ENCODE measurements at regions not wholly inside any gene's neighbourhood (a gene's known extent, or its start where the extent isn't known, plus 50 kb on each side); places are given as distances from the start of the nearest gene placed in this dataset.
A peak's percentile ranks its signal among the peaks of the same experiment; 100 is the strongest.
"Not testable (repeated sequence)": the region's sequence is repeated elsewhere in the genome, so short reads cannot be mapped to it uniquely, and the experiment has no call there.

GRCh38 chr3:88000853-88001252 lies 58.0 kb downstream of the CGGBP1 start:
- Histone ChIP-seq H3K9me3 (no peaks in the 10 kb centered on the region), H3K4me3 (no peak overlapping the region), H3K27me3 (no peaks in the 10 kb centered on the region), H3K36me3 (no peaks in the 10 kb centered on the region)
- no peak for DNase-seq

- H3K4me3 ChIP-seq = no peak overlapping the region
- no peaks in the 10 kb centered on the region for H3K27me3 ChIP-seq
- no peaks in the 10 kb centered on the region for H3K36me3 ChIP-seq
- no peaks in the 10 kb centered on the region for H3K9me3 ChIP-seq
- no peak for DNase-seq
These were observed 60.8 kb downstream of the CGGBP1 start for GRCh38 chr3:87997966-87998365.

- peak; percentile 32 for DNase-seq
- no peak overlapping the region for H3K4me3 ChIP-seq
These were observed 61.5 kb downstream of the CGGBP1 start for GRCh38 chr3:87997298-87997697.

GRCh38 chr3:87996882-87997281 lies 61.9 kb downstream of the CGGBP1 start:
- Histone ChIP-seq H3K4me3 (no peak overlapping the region), H3K27me3 (no peaks in the 10 kb centered on the region), H3K36me3 (no peaks in the 10 kb centered on the region), H3K9me3 (no peaks in the 10 kb centered on the region)
- no peak for DNase-seq

More at GRCh38 chr3:87997298-87997697, 61.5 kb downstream of the CGGBP1 start:
- H3K9me3 ChIP-seq = no peaks in the 10 kb centered on the region
- no peaks in the 10 kb centered on the region for H3K27me3 ChIP-seq
- H3K36me3 ChIP-seq = no peaks in the 10 kb centered on the region

GRCh38 chr3:87993566-87993965 lies 65.2 kb downstream of the CGGBP1 start:
- DNase-seq = no peak
- H3K27me3 ChIP-seq = no peaks in the 10 kb centered on the region

GRCh38 chr3:87987952-87988351 lies 70.9 kb downstream of the CGGBP1 start:
- no peaks in the 10 kb centered on the region for H3K9me3 ChIP-seq
- no peak for DNase-seq
- H3K4me3 ChIP-seq = no peak overlapping the region
- H3K36me3 ChIP-seq = no peaks in the 10 kb centered on the region
- no peaks in the 10 kb centered on the region for H3K27me3 ChIP-seq

More at GRCh38 chr3:87993566-87993965, 65.2 kb downstream of the CGGBP1 start:
- Histone ChIP-seq H3K4me3 (no peak overlapping the region), H3K9me3 (no peaks in the 10 kb centered on the region), H3K36me3 (no peaks in the 10 kb centered on the region)

- H3K36me3 ChIP-seq = no peaks in the 10 kb centered on the region
- H3K27me3 ChIP-seq = no peaks in the 10 kb centered on the region
- no peak for DNase-seq
These were observed 76.4 kb downstream of the CGGBP1 start for GRCh38 chr3:87982421-87982820.

GRCh38 chr3:87979527-87979926 lies 79.3 kb downstream of the CGGBP1 start:
- no peak for DNase-seq
- H3K9me3 ChIP-seq = no peaks in the 10 kb centered on the region
- no peaks in the 10 kb centered on the region for H3K36me3 ChIP-seq
- no peak overlapping the region for H3K4me3 ChIP-seq
- no peaks in the 10 kb centered on the region for H3K27me3 ChIP-seq

More at GRCh38 chr3:87982421-87982820, 76.4 kb downstream of the CGGBP1 start:
- Histone ChIP-seq H3K9me3 (no peaks in the 10 kb centered on the region), H3K4me3 (no peak overlapping the region)

- no peak for DNase-seq
- Histone ChIP-seq H3K9me3 (no peaks in the 10 kb centered on the region), H3K36me3 (no peaks in the 10 kb centered on the region), H3K27me3 (no peaks in the 10 kb centered on the region), H3K4me3 (no peak overlapping the region)
These were observed 81.0 kb downstream of the CGGBP1 start for GRCh38 chr3:87977765-87978164.

- no peaks in the 10 kb centered on the region for H3K27me3 ChIP-seq
- H3K36me3 ChIP-seq = no peaks in the 10 kb centered on the region
- DNase-seq = no peak
- no peak overlapping the region for H3K4me3 ChIP-seq
- no peaks in the 10 kb centered on the region for H3K9me3 ChIP-seq
These were observed 83.1 kb downstream of the CGGBP1 start for GRCh38 chr3:87975716-87976115.

GRCh38 chr3:87973906-87974305 lies 84.9 kb downstream of the CGGBP1 start:
- no peaks in the 10 kb centered on the region for H3K9me3 ChIP-seq
- H3K27me3 ChIP-seq = no peaks in the 10 kb centered on the region
- H3K36me3 ChIP-seq = no peaks in the 10 kb centered on the region
- no peak for DNase-seq
- H3K4me3 ChIP-seq = no peak overlapping the region

- Histone ChIP-seq H3K27me3 (no peaks in the 10 kb centered on the region), H3K4me3 (no peak overlapping the region), H3K36me3 (no peaks in the 10 kb centered on the region), H3K9me3 (no peaks in the 10 kb centered on the region)
- DNase-seq = no peak
These were observed 89.2 kb downstream of the CGGBP1 start for GRCh38 chr3:87969620-87970019.

- no peak for DNase-seq
- H3K4me3 ChIP-seq = no peak overlapping the region
- H3K36me3 ChIP-seq = no peaks in the 10 kb centered on the region
- H3K27me3 ChIP-seq = no peaks in the 10 kb centered on the region
- H3K9me3 ChIP-seq = no peaks in the 10 kb centered on the region
These were observed 90.1 kb downstream of the CGGBP1 start for GRCh38 chr3:87968668-87969067.

GRCh38 chr3:87958289-87958688 lies 100.5 kb downstream of the CGGBP1 start:
- Histone ChIP-seq H3K27me3 (no peaks in the 10 kb centered on the region), H3K9me3 (no peaks in the 10 kb centered on the region), H3K36me3 (no peaks in the 10 kb centered on the region), H3K4me3 (no peak overlapping the region)
- no peak for DNase-seq

- Histone ChIP-seq H3K36me3 (no peaks in the 10 kb centered on the region), H3K27me3 (no peaks in the 10 kb centered on the region), H3K4me3 (no peak overlapping the region), H3K9me3 (no peaks in the 10 kb centered on the region)
- no peak for DNase-seq
These were observed 101.2 kb downstream of the CGGBP1 start for GRCh38 chr3:87957575-87957974.

- Histone ChIP-seq H3K4me3 (no peak overlapping the region), H3K36me3 (no peaks in the 10 kb centered on the region), H3K27me3 (no peaks in the 10 kb centered on the region), H3K9me3 (no peaks in the 10 kb centered on the region)
- no peak for DNase-seq
These were observed 109.0 kb downstream of the CGGBP1 start for GRCh38 chr3:87949879-87950208.

- no peak for DNase-seq
- no peaks in the 10 kb centered on the region for H3K36me3 ChIP-seq
- no peak overlapping the region for H3K4me3 ChIP-seq
- H3K9me3 ChIP-seq = no peaks in the 10 kb centered on the region
- no peaks in the 10 kb centered on the region for H3K27me3 ChIP-seq
These were observed 109.5 kb downstream of the CGGBP1 start for GRCh38 chr3:87949189-87949878.

- H3K27me3 ChIP-seq, H3K9me3 ChIP-seq, H3K4me3 ChIP-seq, DNase-seq, H3K36me3 ChIP-seq: not testable (repeated sequence)
These were observed 112.8 kb downstream of the CGGBP1 start for GRCh38 chr3:87946007-87946406.

- H3K36me3 ChIP-seq, H3K4me3 ChIP-seq, H3K27me3 ChIP-seq, H3K9me3 ChIP-seq, DNase-seq: not testable (repeated sequence)
These were observed 116.5 kb downstream of the CGGBP1 start for GRCh38 chr3:87942256-87942655.

All from MG63 (cell line).